ENCODE measurements at regions not wholly inside any gene's neighbourhood (a gene's known extent, or its start where the extent isn't known, plus 50 kb on each side); places are given as distances from the start of the nearest gene placed in this dataset.

- intact Hi-C loops (cut with DNase I): no loop called here
- Histone ChIP-seq H3K27me3 (no peaks in the 10 kb centered on the region), H3K27ac (no peak overlapping the region), H3K9me3 (no peaks in the 10 kb centered on the region), H3K4me3 (no peak overlapping the region), H3K36me3 (no peaks in the 10 kb centered on the region), H3K4me1 (no peaks in the 10 kb centered on the region)
- no peak for DNase-seq
- TF ChIP-seq EP300 (IDR thresholded peaks at IDR 0.05) (no peak), CTCF (IDR thresholded peaks at IDR 0.05) (no peak), POLR2A (IDR thresholded peaks at IDR 0.05) (no peak), POLR2AphosphoS5 (IDR thresholded peaks at IDR 0.05) (no peak)
- 82 to 84% methylated on average over 4 of the region's 4 CpGs for WGBS, 2 donors
Observed at GRCh38 chr9:104293877-104294276, 199.8 kb downstream of the SMC2 start.

- Histone ChIP-seq H3K9me3 (no peaks in the 10 kb centered on the region), H3K27ac (no peak overlapping the region), H3K36me3 (no peaks in the 10 kb centered on the region), H3K27me3 (no peaks in the 10 kb centered on the region), H3K4me1 (no peaks in the 10 kb centered on the region), H3K4me3 (no peak overlapping the region)
- intact Hi-C loops (cut with DNase I): no loop called here
- DNase-seq: no peak
- WGBS, 2 donors: 78 to 80% methylated on average over 1 of the region's 1 CpG
- TF ChIP-seq EP300 (IDR thresholded peaks at IDR 0.05) (no peak), POLR2AphosphoS5 (IDR thresholded peaks at IDR 0.05) (no peak), CTCF (IDR thresholded peaks at IDR 0.05) (no peak), POLR2A (IDR thresholded peaks at IDR 0.05) (no peak)
Observed at GRCh38 chr9:104300124-104300523, 203.9 kb upstream of the OR13F1 start.

GRCh38 chr9:104301755-104302154, 202.3 kb upstream of the OR13F1 start:
- TF ChIP-seq POLR2AphosphoS5 (IDR thresholded peaks at IDR 0.05) (no peak), CTCF (IDR thresholded peaks at IDR 0.05) (no peak), EP300 (IDR thresholded peaks at IDR 0.05) (no peak), POLR2A (IDR thresholded peaks at IDR 0.05) (no peak)
- 22 to 58% methylated on average over 2 of the region's 2 CpGs for WGBS, 2 donors
- H3K27ac ChIP-seq: no peak overlapping the region
- H3K36me3 ChIP-seq: no peaks in the 10 kb centered on the region
- intact Hi-C loops (cut with DNase I): no loop called here
- no peaks in the 10 kb centered on the region for H3K4me1 ChIP-seq
- peaks cover 0 to 1% (median 0%) of the 10 kb centered on the region in 4 donors for H3K9me3 ChIP-seq
- no peaks in the 10 kb centered on the region for H3K27me3 ChIP-seq
- DNase-seq: no peak
- no peak overlapping the region for H3K4me3 ChIP-seq

GRCh38 chr9:104302775-104303174, 201.3 kb upstream of the OR13F1 start:
- Histone ChIP-seq H3K9me3 (peaks cover 0 to 3% (median 0%) of the 10 kb centered on the region in 4 donors), H3K27ac (no peak overlapping the region), H3K4me1 (no peaks in the 10 kb centered on the region), H3K36me3 (no peaks in the 10 kb centered on the region), H3K27me3 (no peaks in the 10 kb centered on the region), H3K4me3 (no peak overlapping the region)
- 80 to 93% methylated on average over 4 of the region's 4 CpGs for WGBS, 2 donors
- no peak for TF ChIP-seq EP300 (IDR thresholded peaks at IDR 0.05)
- no peak for TF ChIP-seq POLR2AphosphoS5 (IDR thresholded peaks at IDR 0.05)
- TF ChIP-seq CTCF (IDR thresholded peaks at IDR 0.05): no peak
- no peak for TF ChIP-seq POLR2A (IDR thresholded peaks at IDR 0.05)
- DNase-seq: no peak
- intact Hi-C loops (cut with DNase I): no loop called here

DNA sequence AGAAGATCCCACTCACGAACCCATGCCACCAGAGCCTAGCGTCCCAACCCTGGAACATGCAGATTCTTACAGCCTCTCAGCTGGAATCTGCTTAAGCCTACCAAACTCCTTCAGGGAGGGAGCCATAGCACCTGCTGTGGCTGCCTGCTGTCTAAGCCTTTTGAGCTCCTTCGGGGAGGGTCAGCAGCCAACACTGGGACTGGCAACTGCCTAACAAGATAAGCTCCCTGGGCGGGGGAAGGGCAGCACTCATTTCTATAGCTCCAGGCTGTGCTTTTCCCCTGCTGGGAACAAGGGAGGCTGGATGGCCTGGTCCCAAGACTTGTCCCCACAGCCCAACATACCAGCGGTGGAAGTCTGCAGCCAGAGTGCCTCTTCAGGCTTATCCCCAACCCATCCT, 199.1 kb upstream of the OR13F1 start:
- intact Hi-C loops (cut with DNase I): no loop called here
- no peak for DNase-seq
- TF ChIP-seq POLR2AphosphoS5 (IDR thresholded peaks at IDR 0.05) (no peak), EP300 (IDR thresholded peaks at IDR 0.05) (no peak), CTCF (IDR thresholded peaks at IDR 0.05) (no peak), POLR2A (IDR thresholded peaks at IDR 0.05) (no peak)
- no peak overlapping the region for H3K27ac ChIP-seq
- no peaks in the 10 kb centered on the region for H3K4me1 ChIP-seq
- H3K27me3 ChIP-seq: no peaks in the 10 kb centered on the region
- H3K9me3 ChIP-seq: peaks cover 0 to 3% (median 0%) of the 10 kb centered on the region in 4 donors
- no peak overlapping the region for H3K4me3 ChIP-seq
- WGBS, 2 donors: 91 to 94% methylated on average over 5 of the region's 5 CpGs
- H3K36me3 ChIP-seq: no peaks in the 10 kb centered on the region
